Astrocyte (in vitro differentiated cells and primary cell): ENCODE measurements at regions not wholly inside any gene's neighbourhood (a gene's known extent, or its start where the extent isn't known, plus 50 kb on each side); places are given as distances from the start of the nearest gene placed in this dataset.
A peak's percentile ranks its signal among the peaks of the same experiment; 100 is the strongest.

Source experiments
- DNase-seq: peaks from one replicate; pipeline ENCODE4 v3.0.0-alpha.2; 2010; ENCODE audit warnings: low read depth
- FAIRE-seq: peaks from 2 replicates; lab custom pipeline; 2011; peaks lifted over from hg19 to GRCh38; lab: Jason Lieb, UNC
- H2AFZ ChIP-seq: 2 replicates; pipeline ENCODE4 v1.6.0; 2012; ENCODE audit warnings: low read depth, low read length, inconsistent platforms
- H3K27ac ChIP-seq: 2 replicates; pipeline ENCODE4 v1.5.1; 2011; ENCODE audit warnings: low read depth, low read length, inconsistent platforms
- H3K27me3 ChIP-seq: 2 replicates; pipeline ENCODE4 v1.6.0; 2011; ENCODE audit warnings: low read length, inconsistent platforms; ENCODE audit not compliant: insufficient read depth
- H3K36me3 ChIP-seq: 2 replicates; pipeline ENCODE4 v1.5.1; 2011; ENCODE audit warnings: low read length, inconsistent platforms; ENCODE audit not compliant: insufficient read depth
- H3K4me1 ChIP-seq: 2 replicates; pipeline ENCODE4 v1.5.1; 2011; ENCODE audit warnings: low read length, inconsistent platforms; ENCODE audit not compliant: insufficient read depth
- H3K4me2 ChIP-seq: 2 replicates; pipeline ENCODE4 v1.6.0; 2012; ENCODE audit warnings: low read length, inconsistent platforms
- H3K4me3 ChIP-seq: 2 replicates; pipeline ENCODE4 v1.5.1; 2011; ENCODE audit warnings: low read depth, mild to moderate bottlenecking, low read length, inconsistent platforms; ENCODE audit not compliant: insufficient read depth
- H3K79me2 ChIP-seq: 2 replicates; pipeline ENCODE4 v1.6.0; 2012; ENCODE audit warnings: mild to moderate bottlenecking, low read length, inconsistent platforms; ENCODE audit not compliant: insufficient read depth
- H3K9ac ChIP-seq: 2 replicates; pipeline ENCODE4 v1.6.0; 2012; ENCODE audit warnings: mild to moderate bottlenecking, low read length, inconsistent platforms
- H3K9me3 ChIP-seq: 2 replicates; pipeline ENCODE4 v1.5.1; 2012; ENCODE audit warnings: low read depth, mild to moderate bottlenecking, low read length, inconsistent platforms; ENCODE audit not compliant: insufficient read depth
- H4K20me1 ChIP-seq: 2 replicates; pipeline ENCODE4 v1.6.0; 2012; ENCODE audit warnings: low read length, inconsistent platforms; ENCODE audit not compliant: insufficient read depth
- H3K27ac Mint-ChIP-seq: one replicate; pipeline ENCODE4 v1.8.0; 2021; ENCODE audit warnings: mild to moderate bottlenecking, mixed read lengths; ENCODE audit not compliant: unreplicated experiment
- H3K27me3 Mint-ChIP-seq: one replicate; pipeline ENCODE4 v1.8.0; 2021; ENCODE audit warnings: low read depth, mixed read lengths; ENCODE audit not compliant: unreplicated experiment
- H3K36me3 Mint-ChIP-seq: one replicate; pipeline ENCODE4 v1.8.0; 2021; ENCODE audit warnings: low read depth, mixed read lengths; ENCODE audit not compliant: unreplicated experiment
- H3K4me1 Mint-ChIP-seq: one replicate; pipeline ENCODE4 v1.8.0; 2021; ENCODE audit warnings: low read depth, mixed read lengths; ENCODE audit not compliant: unreplicated experiment
- H3K4me3 Mint-ChIP-seq: one replicate; pipeline ENCODE4 v1.8.0; 2021; ENCODE audit warnings: mild to moderate bottlenecking, moderate library complexity, mixed read lengths; ENCODE audit not compliant: unreplicated experiment
- H3K9me3 Mint-ChIP-seq: one replicate; pipeline ENCODE4 v1.8.0; 2021; ENCODE audit warnings: mild to moderate bottlenecking, mixed read lengths; ENCODE audit not compliant: unreplicated experiment
- CTCF ChIP-seq: IDR thresholded peaks from 2 replicates; pipeline ENCODE4 v1.5.1; 2011; ENCODE audit warnings: low read depth, mild to moderate bottlenecking, inconsistent platforms, low read length, moderate library complexity; ENCODE audit not compliant: insufficient read depth
- EZH2 ChIP-seq: IDR thresholded peaks from 2 replicates; pipeline ENCODE4 v1.6.1; 2012; ENCODE audit warnings: mild to moderate bottlenecking, low read length, inconsistent platforms; ENCODE audit not compliant: insufficient read depth

GRCh38 chr9:80175286-80176150 lies 603.8 kb downstream of the TLE4 start:
- FAIRE-seq (no peak), DNase-seq (peak; percentile 6)
- peaks cover 3% of the 10 kb centered on the region for H3K9me3 ChIP-seq
- Mint-ChIP-seq H3K36me3 (no peaks in the 10 kb centered on the region), H3K9me3 (peaks cover 7% of the 10 kb centered on the region), H3K4me3 (no peak overlapping the region), H3K4me1 (no peaks in the 10 kb centered on the region), H3K27ac (no peak overlapping the region), H3K27me3 (no peaks in the 10 kb centered on the region)
- no peaks in the 10 kb centered on the region for H3K27me3 ChIP-seq
- H3K9ac ChIP-seq: no peak overlapping the region
- H3K4me3 ChIP-seq: no peak overlapping the region
- peak; percentile 65 for TF ChIP-seq CTCF
- no peak for TF ChIP-seq EZH2
- H3K27ac ChIP-seq: no peak overlapping the region
- H3K4me2 ChIP-seq: no peak overlapping the region
- no peaks in the 10 kb centered on the region for H3K79me2 ChIP-seq
- H2AFZ ChIP-seq: no peak overlapping the region
- H3K4me1 ChIP-seq: no peaks in the 10 kb centered on the region
- H4K20me1 ChIP-seq: no peaks in the 10 kb centered on the region
- no peaks in the 10 kb centered on the region for H3K36me3 ChIP-seq

- H3K79me2 ChIP-seq: no peaks in the 10 kb centered on the region
- no peak overlapping the region for H3K4me2 ChIP-seq
- H3K4me1 ChIP-seq: no peaks in the 10 kb centered on the region
- no peaks in the 10 kb centered on the region for H3K27me3 ChIP-seq
- no peak overlapping the region for H3K4me3 ChIP-seq
- H4K20me1 ChIP-seq: no peaks in the 10 kb centered on the region
- H3K9me3 ChIP-seq: no peaks in the 10 kb centered on the region
- no peaks in the 10 kb centered on the region for H3K36me3 ChIP-seq
- no peak overlapping the region for H3K27ac ChIP-seq
- FAIRE-seq: no peak
- no peak overlapping the region for H3K9ac ChIP-seq
- no peak overlapping the region for H3K27ac Mint-ChIP-seq
- no peak for TF ChIP-seq EZH2
- no peak for TF ChIP-seq CTCF
- H3K4me1 Mint-ChIP-seq: no peaks in the 10 kb centered on the region
- H3K27me3 Mint-ChIP-seq: no peaks in the 10 kb centered on the region
- no peaks in the 10 kb centered on the region for H3K9me3 Mint-ChIP-seq
- no peak overlapping the region for H2AFZ ChIP-seq
- H3K36me3 Mint-ChIP-seq: no peaks in the 10 kb centered on the region
- H3K4me3 Mint-ChIP-seq: no peak overlapping the region
- DNase-seq: no peak
Measured at GRCh38 chr9:80163889-80164288, 592.1 kb downstream of the TLE4 start.

GRCh38 chr9:80158554-80159170 lies 586.9 kb downstream of the TLE4 start:
- peak overlapping the region; percentile 57 for H3K4me2 ChIP-seq
- H3K4me1 ChIP-seq: peaks cover 17% of the 10 kb centered on the region
- H3K4me1 Mint-ChIP-seq: no peaks in the 10 kb centered on the region
- no peak for TF ChIP-seq CTCF
- TF ChIP-seq EZH2: no peak
- no peaks in the 10 kb centered on the region for H3K9me3 ChIP-seq
- no peaks in the 10 kb centered on the region for H3K36me3 ChIP-seq
- H3K36me3 Mint-ChIP-seq: no peaks in the 10 kb centered on the region
- no peak overlapping the region for H2AFZ ChIP-seq
- H3K27me3 Mint-ChIP-seq: no peaks in the 10 kb centered on the region
- no peaks in the 10 kb centered on the region for H3K9me3 Mint-ChIP-seq
- H4K20me1 ChIP-seq: no peaks in the 10 kb centered on the region
- no peak overlapping the region for H3K4me3 ChIP-seq
- no peak for DNase-seq
- no peak overlapping the region for H3K4me3 Mint-ChIP-seq
- no peaks in the 10 kb centered on the region for H3K27me3 ChIP-seq
- no peak overlapping the region for H3K9ac ChIP-seq
- no peaks in the 10 kb centered on the region for H3K79me2 ChIP-seq
- no peak overlapping the region for H3K27ac ChIP-seq
- no peak for FAIRE-seq
- no peak overlapping the region for H3K27ac Mint-ChIP-seq
